Activated effector memory CD4-positive, alpha-beta T cell treated with anti-CD3 and anti-CD28 coated beads, Interleukin-2, amount 50 U/mL, for 16 hours (primary cell): ENCODE measurements at regions not wholly inside any gene's neighbourhood (a gene's known extent, or its start where the extent isn't known, plus 50 kb on each side); places are given as distances from the start of the nearest gene placed in this dataset.

Experiments
- DNase-seq: peaks from one replicate; pipeline ENCODE4 v3.0.0-alpha.2; 2020

GRCh38 chr11:97909614-97910399 is 1110.9 kb upstream of the CNTN5 start:
- no peak for DNase-seq

GRCh38 chr11:97912629-97913028 is 1108.1 kb upstream of the CNTN5 start:
- DNase-seq = no peak

- DNase-seq = peak; percentile 50
Observed at GRCh38 chr11:97922933-97923332, 1097.8 kb upstream of the CNTN5 start.

GRCh38 chr11:97934572-97935208 is 1086.1 kb upstream of the CNTN5 start:
- DNase-seq = no peak

GRCh38 chr11:97937501-97937900 is 1083.2 kb upstream of the CNTN5 start:
- DNase-seq = no peak

- no peak for DNase-seq
Observed at GRCh38 chr11:97938789-97939188, 1082.0 kb upstream of the CNTN5 start.

- DNase-seq = no peak
Observed at GRCh38 chr11:97943493-97943892, 1077.3 kb upstream of the CNTN5 start.

- no peak for DNase-seq
Observed at GRCh38 chr11:97948793-97949192, 1072.0 kb upstream of the CNTN5 start.

GRCh38 chr11:97955595-97955994 is 1065.2 kb upstream of the CNTN5 start:
- no peak for DNase-seq

- DNase-seq = no peak
Observed at GRCh38 chr11:97956904-97957303, 1063.8 kb upstream of the CNTN5 start.

- no peak for DNase-seq
Observed at GRCh38 chr11:97961431-97961830, 1059.3 kb upstream of the CNTN5 start.

- no peak for DNase-seq
Observed at GRCh38 chr11:97962758-97963157, 1058.0 kb upstream of the CNTN5 start.

- DNase-seq = no peak
Observed at GRCh38 chr11:97963528-97964331, 1057.0 kb upstream of the CNTN5 start.

GRCh38 chr11:97964332-97965004 is 1056.3 kb upstream of the CNTN5 start:
- no peak for DNase-seq

GRCh38 chr11:97965849-97966646 is 1054.7 kb upstream of the CNTN5 start:
- no peak for DNase-seq

- DNase-seq = no peak
Observed at GRCh38 chr11:97966901-97967300, 1053.8 kb upstream of the CNTN5 start.

- no peak for DNase-seq
Observed at GRCh38 chr11:97968071-97968470, 1052.7 kb upstream of the CNTN5 start.

GRCh38 chr11:97972731-97973130 is 1048.0 kb upstream of the CNTN5 start:
- no peak for DNase-seq

GRCh38 chr11:97973352-97973857 is 1047.3 kb upstream of the CNTN5 start:
- DNase-seq = no peak

- no peak for DNase-seq
Observed at GRCh38 chr11:97974798-97975498, 1045.8 kb upstream of the CNTN5 start.

- no peak for DNase-seq
Observed at GRCh38 chr11:97977726-97978125, 1043.0 kb upstream of the CNTN5 start.
